OCI-LY3 (cell line): ENCODE measurements at regions not wholly inside any gene's neighbourhood (a gene's known extent, or its start where the extent isn't known, plus 50 kb on each side); places are given as distances from the start of the nearest gene placed in this dataset.

ENCODE experiments used
- H2AFZ ChIP-seq: fragments of 200-600, 300-600 bp; shearing (Covaris generic); 2 replicates; pipeline ENCODE4 v1.6.0; 2014; ENCODE audit warnings: antibody characterized with exemption, low read depth, low read length
- H3K27ac ChIP-seq: fragments of 200-600, 300-600 bp; sonication (generic); 2 replicates; pipeline ENCODE4 v1.5.1; 2014; ENCODE audit warnings: mild to moderate bottlenecking, low read length, moderate library complexity, mixed read lengths
- H3K27me3 ChIP-seq: fragments of 200-600, 300-600 bp; sonication (generic); 2 replicates; pipeline ENCODE4 v1.6.1; 2014; ENCODE audit warnings: low read depth, low read length, mixed read lengths
- H3K36me3 ChIP-seq: fragments of 200-600, 300-600 bp; sonication (generic); replicated peaks from 2 replicates; pipeline ENCODE3; 2014; ENCODE audit warnings: low read depth, low read length, mixed read lengths
- H3K4me1 ChIP-seq: fragments of 300-600, 200-600 bp; sonication (generic); 2 replicates; pipeline ENCODE4 v1.6.1; 2014; ENCODE audit warnings: low read length, mixed read lengths
- H3K4me2 ChIP-seq: fragments of 200-600, 300-600 bp; sonication (generic); 2 replicates; pipeline ENCODE4 v1.6.1; 2014; ENCODE audit warnings: low read length, mixed read lengths
- H3K4me3 ChIP-seq: fragments of 300-600, 200-600 bp; sonication (generic); 2 replicates; pipeline ENCODE4 v1.5.1; 2014; ENCODE audit warnings: antibody characterized with exemption, mild to moderate bottlenecking, low read length, moderate library complexity
- H3K79me2 ChIP-seq: fragments of 300-600, 200-600 bp; shearing (Covaris generic); 2 replicates; pipeline ENCODE4 v1.6.1; 2014; ENCODE audit warnings: mild to moderate bottlenecking, low read length, mixed read lengths
- H3K9ac ChIP-seq: fragments of 300-600, 200-600 bp; shearing (Covaris generic); 2 replicates; pipeline ENCODE4 v1.6.0; 2014; ENCODE audit warnings: mild to moderate bottlenecking, low read length, moderate library complexity
- H3K9me3 ChIP-seq: fragments of 200-600, 300-600 bp; shearing (Covaris generic); 2 replicates; pipeline ENCODE4 v1.6.1; 2014; ENCODE audit warnings: low read length, mixed read lengths; ENCODE audit not compliant: insufficient read depth
- H4K20me1 ChIP-seq: fragments of 200-600, 300-600 bp; sonication (generic); 2 replicates; pipeline ENCODE4 v1.6.1; 2016; ENCODE audit warnings: low read length, mixed read lengths; ENCODE audit not compliant: insufficient read depth
- CTCF ChIP-seq: fragments of 200-600, 300-600 bp; sonication (generic); IDR thresholded peaks from 2 replicates; pipeline ENCODE4 v1.5.1; 2014; ENCODE audit warnings: antibody characterized with exemption, low read length, low read depth
- EZH2phosphoT487 ChIP-seq: fragments of 200-600 bp; shearing (Covaris generic); IDR thresholded peaks from 2 replicates; pipeline ENCODE4 v1.6.1; 2018; ENCODE audit warnings: antibody characterized with exemption, mixed run types, low read depth

GRCh38 chr2:220166616-220167015 lies 539.2 kb downstream of the SLC4A3 start:
- no peaks in the 10 kb centered on the region for H4K20me1 ChIP-seq
- H3K4me3 ChIP-seq, result no peak overlapping the region
- no peaks in the 10 kb centered on the region for H3K79me2 ChIP-seq
- H3K4me2 ChIP-seq, result no peak overlapping the region
- no peaks in the 10 kb centered on the region for H3K36me3 ChIP-seq
- no peak overlapping the region for H3K9ac ChIP-seq
- H2AFZ ChIP-seq, result no peak overlapping the region
- no peak overlapping the region for H3K27ac ChIP-seq
- no peaks in the 10 kb centered on the region for H3K27me3 ChIP-seq
- peaks cover 36% of the 10 kb centered on the region for H3K4me1 ChIP-seq
- H3K9me3 ChIP-seq, result no peaks in the 10 kb centered on the region
- TF ChIP-seq EZH2phosphoT487, result no peak
- no peak for TF ChIP-seq CTCF

- Histone ChIP-seq H3K27me3 (no peaks in the 10 kb centered on the region), H3K4me3 (no peak overlapping the region), H3K4me1 (peaks cover 36% of the 10 kb centered on the region), H2AFZ (no peak overlapping the region), H3K79me2 (no peaks in the 10 kb centered on the region), H3K27ac (no peak overlapping the region), H3K4me2 (peak overlapping the region; percentile 45), H3K9me3 (no peaks in the 10 kb centered on the region), H3K9ac (no peak overlapping the region), H4K20me1 (no peaks in the 10 kb centered on the region), H3K36me3 (no peaks in the 10 kb centered on the region)
- TF ChIP-seq CTCF, result no peak
- no peak for TF ChIP-seq EZH2phosphoT487
Observed at GRCh38 chr2:220167956-220168355, 540.5 kb downstream of the SLC4A3 start.

GRCh38 chr2:220168891-220169546 lies 541.6 kb downstream of the SLC4A3 start:
- Histone ChIP-seq H3K27me3 (no peaks in the 10 kb centered on the region), H3K79me2 (no peaks in the 10 kb centered on the region), H3K36me3 (no peaks in the 10 kb centered on the region), H3K4me1 (peaks cover 36% of the 10 kb centered on the region), H4K20me1 (no peaks in the 10 kb centered on the region), H3K27ac (no peak overlapping the region), H3K4me2 (no peak overlapping the region), H3K9me3 (no peaks in the 10 kb centered on the region), H3K4me3 (no peak overlapping the region), H3K9ac (no peak overlapping the region), H2AFZ (no peak overlapping the region)
- TF ChIP-seq CTCF, result no peak
- TF ChIP-seq EZH2phosphoT487, result no peak

GRCh38 chr2:220174826-220175225 lies 547.4 kb downstream of the SLC4A3 start:
- Histone ChIP-seq H3K36me3 (no peaks in the 10 kb centered on the region), H3K27me3 (no peaks in the 10 kb centered on the region), H3K4me2 (no peak overlapping the region), H3K79me2 (no peaks in the 10 kb centered on the region), H3K9ac (no peak overlapping the region), H3K9me3 (no peaks in the 10 kb centered on the region), H3K27ac (no peak overlapping the region), H4K20me1 (no peaks in the 10 kb centered on the region), H3K4me1 (no peaks in the 10 kb centered on the region), H3K4me3 (no peak overlapping the region), H2AFZ (no peak overlapping the region)
- TF ChIP-seq CTCF (no peak), EZH2phosphoT487 (no peak)
